ENCODE measurements at regions not wholly inside any gene's neighbourhood (a gene's known extent, or its start where the extent isn't known, plus 50 kb on each side); places are given as distances from the start of the nearest gene placed in this dataset.
"Not testable (repeated sequence)": the region's sequence is repeated elsewhere in the genome, so short reads cannot be mapped to it uniquely, and the experiment has no call there.

GRCh38 chr4:104642521-104642920 lies 147.8 kb upstream of the CXXC4 start:
- no peak for DNase-seq (ENCODE audit: low spot score)
- no peak for TF ChIP-seq CTCF (conservative IDR thresholded peaks at IDR 0.05; ENCODE audit: low read depth)
- H3K27ac ChIP-seq: no peak overlapping the region
- CTCF ChIA-PET: no interaction called here
- POLR2A ChIA-PET (ENCODE audit: low non-redundant PET): no interaction called here

- ChIA-PET POLR2A (ENCODE audit: low non-redundant PET) (no interaction called here), CTCF (no interaction called here)
- TF ChIP-seq CTCF (conservative IDR thresholded peaks at IDR 0.05; ENCODE audit: low read depth): no peak
Measured at GRCh38 chr4:104643805-104644204, 149.1 kb upstream of the CXXC4 start.

GRCh38 chr4:104649631-104650030 lies 154.9 kb upstream of the CXXC4 start:
- CTCF ChIA-PET: interaction anchor here (0.6 to 0.7 kb wide), 2 partner anchors 32 to 405 kb away, joined by 3 to 4 read pairs; no protein-coding TSS in a partner anchor
- no peak for TF ChIP-seq CTCF (conservative IDR thresholded peaks at IDR 0.05; ENCODE audit: low read depth)
- no peak overlapping the region for H3K27ac ChIP-seq
- no peak for DNase-seq (ENCODE audit: low spot score)
- POLR2A ChIA-PET (ENCODE audit: low non-redundant PET): no interaction called here

More at GRCh38 chr4:104643805-104644204, 149.1 kb upstream of the CXXC4 start:
- no peak for DNase-seq (ENCODE audit: low spot score)
- no peak overlapping the region for H3K27ac ChIP-seq

GRCh38 chr4:104662269-104662668 lies 167.6 kb upstream of the CXXC4 start:
- CTCF ChIA-PET: not testable (repeated sequence)

GRCh38 chr4:104677116-104677515 lies 182.4 kb upstream of the CXXC4 start:
- TF ChIP-seq CTCF (conservative IDR thresholded peaks at IDR 0.05; ENCODE audit: low read depth): no peak
- CTCF ChIA-PET: no interaction called here
- POLR2A ChIA-PET (ENCODE audit: low non-redundant PET): no interaction called here
- DNase-seq (ENCODE audit: low spot score): no peak
- H3K27ac ChIP-seq: no peak overlapping the region

More at GRCh38 chr4:104662269-104662668, 167.6 kb upstream of the CXXC4 start:
- POLR2A ChIA-PET (ENCODE audit: low non-redundant PET); DNase-seq (ENCODE audit: low spot score); H3K27ac ChIP-seq: not testable (repeated sequence)

- CTCF ChIA-PET: interaction anchor here (0.6 kb wide), 1 partner anchor 273 kb away, joined by 3 read pairs; no protein-coding TSS in a partner anchor
Measured at GRCh38 chr4:104682311-104682710, 187.6 kb upstream of the CXXC4 start.

More at GRCh38 chr4:104682311-104682710, 187.6 kb upstream of the CXXC4 start:
- no peak overlapping the region for H3K27ac ChIP-seq
- no peak for TF ChIP-seq CTCF (conservative IDR thresholded peaks at IDR 0.05; ENCODE audit: low read depth)
- no peak for DNase-seq (ENCODE audit: low spot score)
- POLR2A ChIA-PET (ENCODE audit: low non-redundant PET): no interaction called here

Data from RWPE1 (cell line).